ENCODE measurements at regions not wholly inside any gene's neighbourhood (a gene's known extent, or its start where the extent isn't known, plus 50 kb on each side); places are given as distances from the start of the nearest gene placed in this dataset.

DNA sequence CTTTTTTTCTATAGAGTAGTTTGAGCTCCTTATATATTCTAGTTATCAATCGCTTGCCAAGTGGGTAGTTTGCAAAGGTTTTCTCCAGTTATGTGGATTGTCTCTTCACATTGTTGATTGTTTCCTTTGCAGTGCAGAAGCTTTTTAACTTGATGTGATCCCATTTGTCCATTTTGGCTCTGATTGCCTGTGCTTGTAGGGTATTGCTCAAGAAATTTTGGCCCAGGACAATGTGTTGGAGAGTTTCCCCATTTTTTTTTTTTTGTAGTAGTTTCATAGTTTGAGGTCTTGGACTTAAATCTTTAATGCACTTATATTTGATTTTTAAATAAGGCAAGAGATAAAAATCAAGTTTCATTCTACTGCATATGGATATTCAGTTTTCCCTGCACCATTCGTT, 774.8 kb upstream of the ADAMTS5 start:
- H3K14ac ChIP-seq (ENCODE audit: low read length in 2 of 2) = no peak overlapping the region
- no peak overlapping the region for H3K27ac ChIP-seq (ENCODE audit: low read length, poor library complexity, severe bottlenecking)
- no peaks in the 10 kb centered on the region for H3K27me3 ChIP-seq (ENCODE audit: control insufficient read depth in 1 of 2, insufficient read depth in 1 of 2, low read length in 2 of 2)
- H3K4me3 ChIP-seq (ENCODE audit: insufficient read depth in 1 of 2, low read depth in 1 of 2, low read length in 2 of 2) = no peak overlapping the region
- no peaks in the 10 kb centered on the region for H3K4me1 ChIP-seq (ENCODE audit: control insufficient read depth, insufficient read depth, low read depth, low read length)
- H4K8ac ChIP-seq (ENCODE audit: low read length) = no peak overlapping the region
- no peak for DNase-seq
- no peak overlapping the region for H2AK5ac ChIP-seq (ENCODE audit: low read length, severe bottlenecking)
- H3K18ac ChIP-seq (ENCODE audit: low read depth in 1 of 2, low read length in 2 of 2) = no peak overlapping the region
- H2AFZ ChIP-seq (ENCODE audit: low read depth, low read length) = no peak overlapping the region
- H2BK12ac ChIP-seq (ENCODE audit: low read length in 2 of 2) = no peak overlapping the region
- no peak overlapping the region for H4K91ac ChIP-seq (ENCODE audit: low read length)
- no peak overlapping the region for H2BK120ac ChIP-seq (ENCODE audit: low read depth, low read length)
- H3K79me1 ChIP-seq (replicated peaks; ENCODE audit: low read length, poor library complexity, severe bottlenecking) = no peaks in the 10 kb centered on the region
- H3K9ac ChIP-seq (ENCODE audit: low read length) = no peak overlapping the region
- no peaks in the 10 kb centered on the region for H3K36me3 ChIP-seq (ENCODE audit: control insufficient read depth in 1 of 2, insufficient read depth in 2 of 2, low read depth in 1 of 2, low read length in 2 of 2)
- no peak overlapping the region for H3K4ac ChIP-seq (ENCODE audit: low read depth in 1 of 2, low read length in 2 of 2)
- no peak overlapping the region for H3K23ac ChIP-seq (ENCODE audit: low read length in 2 of 2)
- 98% methylated on average over 2 of the region's 2 CpGs for WGBS
- no peak overlapping the region for H3K4me2 ChIP-seq (ENCODE audit: low read length, poor library complexity, severe bottlenecking)
- H2BK15ac ChIP-seq (ENCODE audit: low read depth, poor library complexity, severe bottlenecking) = no peak overlapping the region
- H3K9me3 ChIP-seq (ENCODE audit: control insufficient read depth, low read length) = peaks cover 4% of the 10 kb centered on the region
- H2BK5ac ChIP-seq (ENCODE audit: low read depth, low read length, poor library complexity, severe bottlenecking) = no peak overlapping the region

- H3K18ac ChIP-seq (ENCODE audit: low read depth in 1 of 2, low read length in 2 of 2) = no peak overlapping the region
- H3K4me1 ChIP-seq (ENCODE audit: control insufficient read depth, insufficient read depth, low read depth, low read length) = no peaks in the 10 kb centered on the region
- 81% methylated on average over 3 of the region's 5 CpGs for WGBS
- no peak overlapping the region for H3K23ac ChIP-seq (ENCODE audit: low read length in 2 of 2)
- no peak overlapping the region for H2BK120ac ChIP-seq (ENCODE audit: low read depth, low read length)
- H3K14ac ChIP-seq (ENCODE audit: low read length in 2 of 2) = no peak overlapping the region
- H2AFZ ChIP-seq (ENCODE audit: low read depth, low read length) = no peak overlapping the region
- H2BK5ac ChIP-seq (ENCODE audit: low read depth, low read length, poor library complexity, severe bottlenecking) = no peak overlapping the region
- H4K91ac ChIP-seq (ENCODE audit: low read length) = no peak overlapping the region
- H3K27me3 ChIP-seq (ENCODE audit: control insufficient read depth in 1 of 2, insufficient read depth in 1 of 2, low read length in 2 of 2) = no peaks in the 10 kb centered on the region
- H3K4ac ChIP-seq (ENCODE audit: low read depth in 1 of 2, low read length in 2 of 2) = no peak overlapping the region
- no peak overlapping the region for H3K4me2 ChIP-seq (ENCODE audit: low read length, poor library complexity, severe bottlenecking)
- H4K8ac ChIP-seq (ENCODE audit: low read length) = no peak overlapping the region
- no peak overlapping the region for H3K27ac ChIP-seq (ENCODE audit: low read length, poor library complexity, severe bottlenecking)
- peaks cover 4% of the 10 kb centered on the region for H3K9me3 ChIP-seq (ENCODE audit: control insufficient read depth, low read length)
- H3K9ac ChIP-seq (ENCODE audit: low read length) = no peak overlapping the region
- no peak overlapping the region for H2BK15ac ChIP-seq (ENCODE audit: low read depth, poor library complexity, severe bottlenecking)
- no peak for DNase-seq
- no peak overlapping the region for H2BK12ac ChIP-seq (ENCODE audit: low read length in 2 of 2)
- no peaks in the 10 kb centered on the region for H3K36me3 ChIP-seq (ENCODE audit: control insufficient read depth in 1 of 2, insufficient read depth in 2 of 2, low read depth in 1 of 2, low read length in 2 of 2)
- no peaks in the 10 kb centered on the region for H3K79me1 ChIP-seq (replicated peaks; ENCODE audit: low read length, poor library complexity, severe bottlenecking)
- no peak overlapping the region for H3K4me3 ChIP-seq (ENCODE audit: insufficient read depth in 1 of 2, low read depth in 1 of 2, low read length in 2 of 2)
- H2AK5ac ChIP-seq (ENCODE audit: low read length, severe bottlenecking) = no peak overlapping the region
Measured at GRCh38 chr21:27740084-27740483, 773.2 kb upstream of the ADAMTS5 start.

DNA sequence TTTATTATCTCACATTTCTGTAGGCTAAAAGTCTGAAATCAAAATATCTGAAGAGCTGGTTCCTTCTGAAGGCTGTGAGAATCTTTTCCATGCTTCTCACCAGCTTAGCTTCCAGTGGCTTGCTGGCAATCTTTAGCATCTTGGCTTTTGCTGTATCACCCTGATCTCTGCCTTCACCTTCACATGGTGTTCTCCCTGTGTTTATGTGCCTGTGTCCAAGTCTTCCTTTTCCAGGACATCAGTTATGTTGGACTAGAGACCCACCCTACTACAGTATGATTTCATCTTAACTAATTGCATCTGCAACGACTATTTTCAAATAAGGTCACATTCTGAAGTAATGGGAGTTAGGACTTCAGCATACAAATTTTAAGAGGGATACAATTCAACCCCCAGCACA, 772.3 kb upstream of the ADAMTS5 start:
- Histone ChIP-seq H3K4me2 (ENCODE audit: low read length, poor library complexity, severe bottlenecking) (no peak overlapping the region), H2BK120ac (ENCODE audit: low read depth, low read length) (no peak overlapping the region), H3K14ac (ENCODE audit: low read length in 2 of 2) (no peak overlapping the region), H3K23ac (ENCODE audit: low read length in 2 of 2) (no peak overlapping the region), H3K36me3 (ENCODE audit: control insufficient read depth in 1 of 2, insufficient read depth in 2 of 2, low read depth in 1 of 2, low read length in 2 of 2) (no peaks in the 10 kb centered on the region), H2AK5ac (ENCODE audit: low read length, severe bottlenecking) (no peak overlapping the region), H2AFZ (ENCODE audit: low read depth, low read length) (no peak overlapping the region), H3K4me1 (ENCODE audit: control insufficient read depth, insufficient read depth, low read depth, low read length) (no peaks in the 10 kb centered on the region), H4K8ac (ENCODE audit: low read length) (no peak overlapping the region), H3K4ac (ENCODE audit: low read depth in 1 of 2, low read length in 2 of 2) (no peak overlapping the region), H3K9ac (ENCODE audit: low read length) (no peak overlapping the region), H2BK15ac (ENCODE audit: low read depth, poor library complexity, severe bottlenecking) (no peak overlapping the region), H3K4me3 (ENCODE audit: insufficient read depth in 1 of 2, low read depth in 1 of 2, low read length in 2 of 2) (no peak overlapping the region), H2BK12ac (ENCODE audit: low read length in 2 of 2) (no peak overlapping the region), H3K79me1 (replicated peaks; ENCODE audit: low read length, poor library complexity, severe bottlenecking) (no peaks in the 10 kb centered on the region), H3K27ac (ENCODE audit: low read length, poor library complexity, severe bottlenecking) (no peak overlapping the region), H3K9me3 (ENCODE audit: control insufficient read depth, low read length) (no peaks in the 10 kb centered on the region), H3K27me3 (ENCODE audit: control insufficient read depth in 1 of 2, insufficient read depth in 1 of 2, low read length in 2 of 2) (no peaks in the 10 kb centered on the region), H2BK5ac (ENCODE audit: low read depth, low read length, poor library complexity, severe bottlenecking) (no peak overlapping the region), H3K18ac (ENCODE audit: low read depth in 1 of 2, low read length in 2 of 2) (no peak overlapping the region), H4K91ac (ENCODE audit: low read length) (no peak overlapping the region)
- DNase-seq = no peak
- WGBS = no CpG with 5 or more reads among the region's 1 CpG

DNA sequence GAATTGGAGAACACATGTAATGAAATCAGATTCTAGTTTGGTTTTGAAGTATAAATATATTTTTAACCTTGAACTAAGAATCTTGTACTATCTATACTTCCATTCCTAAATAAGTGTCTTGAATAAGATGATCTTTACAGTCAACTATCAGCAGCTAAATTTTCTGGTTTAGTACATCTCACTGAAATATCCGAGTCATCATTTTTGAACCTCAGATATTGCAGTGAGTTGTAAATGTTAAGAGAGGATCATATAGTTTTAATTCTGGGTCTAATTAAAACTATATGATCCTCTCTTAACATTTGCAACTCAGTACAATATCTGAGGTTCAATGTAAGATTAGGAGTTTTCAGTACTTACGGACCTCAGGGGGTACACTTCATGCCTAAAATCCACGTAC, 768.8 kb upstream of the ADAMTS5 start:
- H3K4me2 ChIP-seq (ENCODE audit: low read length, poor library complexity, severe bottlenecking) = no peak overlapping the region
- H3K9ac ChIP-seq (ENCODE audit: low read length) = no peak overlapping the region
- H3K23ac ChIP-seq (ENCODE audit: low read length in 2 of 2) = no peak overlapping the region
- H2BK5ac ChIP-seq (ENCODE audit: low read depth, low read length, poor library complexity, severe bottlenecking) = no peak overlapping the region
- no peak overlapping the region for H2AK5ac ChIP-seq (ENCODE audit: low read length, severe bottlenecking)
- H2AFZ ChIP-seq (ENCODE audit: low read depth, low read length) = no peak overlapping the region
- no peak overlapping the region for H2BK15ac ChIP-seq (ENCODE audit: low read depth, poor library complexity, severe bottlenecking)
- H3K4me3 ChIP-seq (ENCODE audit: insufficient read depth in 1 of 2, low read depth in 1 of 2, low read length in 2 of 2) = no peak overlapping the region
- no peaks in the 10 kb centered on the region for H3K4me1 ChIP-seq (ENCODE audit: control insufficient read depth, insufficient read depth, low read depth, low read length)
- H3K27me3 ChIP-seq (ENCODE audit: control insufficient read depth in 1 of 2, insufficient read depth in 1 of 2, low read length in 2 of 2) = no peaks in the 10 kb centered on the region
- no peak overlapping the region for H3K14ac ChIP-seq (ENCODE audit: low read length in 2 of 2)
- H3K27ac ChIP-seq (ENCODE audit: low read length, poor library complexity, severe bottlenecking) = no peak overlapping the region
- no peak overlapping the region for H3K4ac ChIP-seq (ENCODE audit: low read depth in 1 of 2, low read length in 2 of 2)
- H4K91ac ChIP-seq (ENCODE audit: low read length) = no peak overlapping the region
- H3K18ac ChIP-seq (ENCODE audit: low read depth in 1 of 2, low read length in 2 of 2) = no peak overlapping the region
- H3K79me1 ChIP-seq (replicated peaks; ENCODE audit: low read length, poor library complexity, severe bottlenecking) = no peaks in the 10 kb centered on the region
- H2BK120ac ChIP-seq (ENCODE audit: low read depth, low read length) = no peak overlapping the region
- WGBS = over 99% methylated on average over 2 of the region's 3 CpGs
- H2BK12ac ChIP-seq (ENCODE audit: low read length in 2 of 2) = no peak overlapping the region
- no peak for DNase-seq
- H3K36me3 ChIP-seq (ENCODE audit: control insufficient read depth in 1 of 2, insufficient read depth in 2 of 2, low read depth in 1 of 2, low read length in 2 of 2) = no peaks in the 10 kb centered on the region
- no peaks in the 10 kb centered on the region for H3K9me3 ChIP-seq (ENCODE audit: control insufficient read depth, low read length)
- H4K8ac ChIP-seq (ENCODE audit: low read length) = no peak overlapping the region
